Cardiac fibroblast (primary cell): ENCODE measurements at regions not wholly inside any gene's neighbourhood (a gene's known extent, or its start where the extent isn't known, plus 50 kb on each side); places are given as distances from the start of the nearest gene placed in this dataset.

Source experiments
- DNase-seq, 2 donors: peaks; one replicate each; pipeline versions ENCODE4 v3.0.0 to v3.0.0-alpha.2; 2010; ENCODE audit warnings: low read depth in 2 of 2
- H3K4me3 ChIP-seq, 2 donors: replicated peaks in 1 of 2; 1 replicate in 1 of 2; 2 replicates in 1 of 2; pipeline ENCODE4 v1.5.1; 2011; ENCODE audit warnings: low read depth in 2 of 2, low read length in 2 of 2, mild to moderate bottlenecking in 2 of 2, moderate library complexity in 1 of 2
- TF ChIP-seq, protein P1 (sequence below): IDR thresholded peaks from one replicate; pipeline ENCODE4 v1.5.1; 2011; ENCODE audit warnings: low read depth, mild to moderate bottlenecking, low read length, inconsistent platforms

DNA sequence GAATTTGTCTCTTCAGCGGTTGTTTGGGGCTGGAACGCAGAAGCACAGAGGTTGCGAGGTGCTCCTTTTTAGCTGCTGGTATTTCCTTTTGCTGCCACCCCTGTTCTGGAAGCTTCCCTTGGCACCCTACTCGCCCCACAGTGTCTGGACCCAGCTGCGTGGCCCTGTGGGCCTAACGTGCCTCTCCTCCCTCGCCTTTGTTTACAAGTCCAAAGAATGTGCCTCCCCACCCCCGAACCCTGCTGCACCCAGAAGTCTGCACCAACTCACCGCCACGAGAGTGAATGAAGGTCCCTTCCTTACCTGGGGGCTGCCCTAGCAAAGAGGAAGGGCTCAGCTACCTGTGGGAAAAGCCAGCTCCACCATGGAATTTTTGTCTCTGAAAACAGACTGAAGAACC, 139.7 kb upstream of the RPS6KA2 start:
- TF ChIP-seq, protein P1, sequence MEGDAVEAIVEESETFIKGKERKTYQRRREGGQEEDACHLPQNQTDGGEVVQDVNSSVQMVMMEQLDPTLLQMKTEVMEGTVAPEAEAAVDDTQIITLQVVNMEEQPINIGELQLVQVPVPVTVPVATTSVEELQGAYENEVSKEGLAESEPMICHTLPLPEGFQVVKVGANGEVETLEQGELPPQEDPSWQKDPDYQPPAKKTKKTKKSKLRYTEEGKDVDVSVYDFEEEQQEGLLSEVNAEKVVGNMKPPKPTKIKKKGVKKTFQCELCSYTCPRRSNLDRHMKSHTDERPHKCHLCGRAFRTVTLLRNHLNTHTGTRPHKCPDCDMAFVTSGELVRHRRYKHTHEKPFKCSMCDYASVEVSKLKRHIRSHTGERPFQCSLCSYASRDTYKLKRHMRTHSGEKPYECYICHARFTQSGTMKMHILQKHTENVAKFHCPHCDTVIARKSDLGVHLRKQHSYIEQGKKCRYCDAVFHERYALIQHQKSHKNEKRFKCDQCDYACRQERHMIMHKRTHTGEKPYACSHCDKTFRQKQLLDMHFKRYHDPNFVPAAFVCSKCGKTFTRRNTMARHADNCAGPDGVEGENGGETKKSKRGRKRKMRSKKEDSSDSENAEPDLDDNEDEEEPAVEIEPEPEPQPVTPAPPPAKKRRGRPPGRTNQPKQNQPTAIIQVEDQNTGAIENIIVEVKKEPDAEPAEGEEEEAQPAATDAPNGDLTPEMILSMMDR = no peak
- DNase-seq = no peak

GRCh38 chr6:166765234-166765541, 138.1 kb upstream of the RPS6KA2 start:
- DNase-seq = no peak
- TF ChIP-seq, protein P1 = no peak
- H3K4me3 ChIP-seq = no peak overlapping the region

More for the DNA sequence above, 139.7 kb upstream of the RPS6KA2 start:
- no peak overlapping the region for H3K4me3 ChIP-seq

GRCh38 chr6:166764473-166765233, 137.6 kb upstream of the RPS6KA2 start:
- DNase-seq = no peak
- TF ChIP-seq, protein P1 = no peak
- no peak overlapping the region for H3K4me3 ChIP-seq

GRCh38 chr6:166763606-166764472, 136.8 kb upstream of the RPS6KA2 start:
- no peak for DNase-seq
- H3K4me3 ChIP-seq = no peak overlapping the region
- TF ChIP-seq, protein P1 = no peak

- TF ChIP-seq, protein P1 = no peak
- DNase-seq = no peak
- H3K4me3 ChIP-seq = no peak overlapping the region
Measured at GRCh38 chr6:166761801-166762200, 134.8 kb upstream of the RPS6KA2 start.

DNA sequence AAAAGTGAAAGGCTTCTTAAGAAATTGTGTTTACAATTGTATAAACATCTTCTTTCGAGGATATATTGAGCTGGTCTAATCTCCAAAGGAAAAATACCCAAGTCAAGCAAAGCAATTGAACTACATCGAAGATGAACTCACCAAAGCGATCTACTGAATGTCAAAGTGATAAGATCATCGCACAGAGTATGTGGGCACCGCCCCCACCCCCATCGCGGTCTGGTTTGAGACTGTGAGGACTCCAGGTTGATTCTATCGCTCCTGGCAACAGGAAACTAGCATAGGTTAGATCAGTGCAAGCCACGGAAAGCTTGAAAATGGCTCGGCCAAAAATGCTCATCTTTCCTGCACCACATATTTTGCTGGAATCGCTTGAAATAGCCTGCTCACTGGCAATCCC, 133.2 kb upstream of the RPS6KA2 start:
- DNase-seq = no peak
- no peak overlapping the region for H3K4me3 ChIP-seq
- TF ChIP-seq, protein P1 = no peak
